ENCODE measurements at regions not wholly inside any gene's neighbourhood (a gene's known extent, or its start where the extent isn't known, plus 50 kb on each side); places are given as distances from the start of the nearest gene placed in this dataset.
"Not testable (repeated sequence)": the region's sequence is repeated elsewhere in the genome, so short reads cannot be mapped to it uniquely, and the experiment has no call there.

DNA sequence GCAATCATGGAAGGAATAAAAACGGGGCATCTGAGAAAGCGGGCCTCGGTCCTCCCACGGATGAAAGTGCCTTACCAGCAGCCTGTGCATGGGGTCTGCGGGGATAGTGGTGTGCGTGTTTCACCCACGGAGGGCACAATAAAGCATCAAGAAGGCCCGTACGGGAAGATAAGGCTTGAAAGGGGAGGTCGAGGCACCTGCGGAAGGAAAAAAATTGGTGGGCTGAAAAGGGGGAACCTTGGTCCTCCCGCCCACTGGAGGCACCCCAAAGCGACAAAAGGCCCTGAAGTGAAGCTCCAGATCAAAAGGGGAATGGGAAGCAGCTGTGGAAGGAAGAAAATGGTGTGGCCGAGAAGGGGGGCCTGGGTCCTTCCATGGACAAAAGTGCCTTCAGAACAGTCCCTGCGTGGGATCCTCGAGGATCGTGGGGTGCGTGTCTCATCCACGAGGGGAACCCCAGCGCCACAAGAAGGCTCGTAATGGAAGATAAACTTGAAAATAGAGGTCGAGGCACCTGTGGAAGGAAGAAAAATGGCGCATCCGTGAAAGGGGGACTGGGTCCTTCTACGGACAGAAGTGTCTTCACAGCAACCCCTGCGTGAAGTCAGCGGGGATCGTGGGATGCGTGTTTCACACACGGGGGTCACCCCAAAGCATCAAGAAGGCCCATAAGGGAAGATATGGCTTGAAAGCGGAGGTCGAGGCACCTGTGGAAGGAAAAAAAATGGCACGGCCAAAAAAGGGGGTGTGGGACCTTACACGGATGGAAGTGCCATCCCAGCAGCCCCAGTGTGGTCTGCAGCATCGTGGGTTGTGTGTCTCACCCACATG lies 276.9 kb downstream of the ALG10 start:
- intact Hi-C loops (cut with DNase I) = no loop called here
- DNase-seq (ENCODE audit: low spot score) = peak; percentile 58

DNA sequence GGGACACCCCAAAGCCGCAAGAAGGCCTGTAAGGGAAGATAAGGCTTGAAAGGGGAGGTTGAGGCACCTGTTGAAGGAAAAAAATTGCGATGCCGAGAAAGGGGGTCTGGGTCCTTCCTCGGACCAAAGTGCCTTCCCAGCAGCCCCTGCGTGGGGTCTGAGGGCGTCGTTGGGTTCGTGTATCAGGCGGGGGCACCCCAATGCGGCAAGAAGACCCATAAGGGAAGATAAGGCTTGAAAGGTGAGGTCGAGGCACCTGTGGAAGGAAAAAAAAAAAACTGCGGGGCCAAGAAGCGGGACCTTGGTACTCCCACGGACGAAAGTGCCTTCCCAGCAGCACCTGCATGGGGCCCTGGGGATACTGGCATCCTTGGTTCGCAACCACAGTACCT lies 277.5 kb downstream of the ALG10 start:
- intact Hi-C loops (cut with DNase I) = no loop called here

DNA sequence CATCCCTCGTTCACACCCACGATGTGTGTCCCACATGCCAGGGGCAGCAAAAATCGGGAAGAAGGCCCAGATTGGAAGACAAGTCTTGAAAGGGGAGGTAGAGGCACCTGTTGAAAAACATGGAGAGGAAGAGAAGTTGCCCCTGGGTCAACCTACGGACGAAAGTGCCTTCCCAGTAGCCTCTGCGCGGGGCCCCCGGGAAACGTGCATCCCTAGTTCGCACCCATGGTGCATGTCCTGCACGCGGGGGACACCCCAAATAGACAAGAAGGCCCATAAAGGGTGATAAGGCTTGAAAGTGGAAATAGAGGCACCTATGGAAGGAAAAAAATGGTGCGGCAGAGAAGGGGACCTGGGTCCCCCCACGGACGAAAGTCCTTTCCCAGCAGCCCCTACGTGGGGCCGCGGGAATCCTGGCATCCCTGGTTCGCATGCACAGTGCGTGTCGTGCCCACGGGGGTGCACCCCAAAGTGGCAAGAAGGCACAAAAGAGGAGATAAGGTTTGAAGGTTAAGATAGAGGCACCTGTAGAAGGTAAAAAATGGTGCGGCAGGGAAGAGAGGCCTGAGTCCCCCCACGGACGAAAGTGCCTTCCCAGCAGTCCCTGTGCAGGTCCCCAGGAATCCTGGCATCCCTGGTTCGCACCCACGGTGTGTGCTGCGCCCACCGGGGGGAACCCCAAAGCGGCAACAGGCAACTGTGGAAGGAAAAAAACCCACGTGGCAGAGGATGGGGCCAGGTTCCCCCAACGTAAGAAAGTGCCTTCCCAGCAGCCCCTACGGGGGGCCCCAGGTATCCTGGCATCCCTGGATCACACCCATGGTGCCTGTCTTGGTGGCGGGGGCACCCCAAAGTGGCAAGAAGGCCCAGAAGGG lies 278.3 kb downstream of the ALG10 start:
- peak; percentile 38 for DNase-seq (ENCODE audit: low spot score)

More for the DNA sequence above, 277.5 kb downstream of the ALG10 start:
- peak; percentile 51 for DNase-seq (ENCODE audit: low spot score)

DNA sequence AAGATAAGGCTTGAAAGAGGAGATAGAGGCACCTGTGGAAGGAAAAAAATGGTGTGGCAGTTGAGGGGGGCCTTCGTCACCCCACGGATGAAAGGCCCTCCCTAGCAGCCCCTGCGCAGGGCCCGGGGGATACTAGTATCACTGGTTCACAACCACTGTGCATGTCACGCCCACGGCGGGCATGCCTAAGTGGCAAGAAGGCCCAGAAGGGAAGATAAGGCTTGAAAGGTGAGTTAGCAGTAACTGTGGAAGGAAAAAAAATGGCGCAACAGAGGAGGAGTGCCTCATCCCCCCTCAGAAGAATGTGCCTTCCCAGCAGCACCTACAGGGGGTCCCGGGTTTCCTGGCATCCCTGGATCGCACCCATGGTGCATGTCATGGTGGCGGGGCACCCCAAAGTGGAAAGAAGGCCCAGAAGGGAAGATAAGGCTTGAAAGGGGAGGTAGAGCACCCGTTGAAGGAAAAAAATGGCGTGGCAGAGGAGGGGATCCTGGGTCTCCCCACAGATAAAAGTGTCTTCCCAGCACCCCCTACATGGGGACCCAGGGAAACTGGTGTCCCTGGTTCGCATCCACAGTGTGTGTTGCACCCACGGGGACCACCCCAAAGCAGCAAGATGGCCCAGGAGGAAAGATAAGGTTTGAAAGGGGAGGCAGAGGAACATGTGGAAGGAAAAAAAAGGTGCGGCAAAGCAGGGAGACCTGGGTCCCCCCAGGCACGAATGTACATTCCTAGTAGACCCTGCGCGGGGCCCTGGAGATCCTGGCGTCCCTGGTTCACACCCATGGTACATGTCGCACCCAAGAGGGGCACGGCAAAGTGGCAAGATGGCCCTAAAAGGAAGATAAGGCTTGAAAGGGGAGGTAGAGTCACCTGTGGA lies 279.2 kb downstream of the ALG10 start:
- DNase-seq (ENCODE audit: low spot score) = peak; percentile 72
- intact Hi-C loops (cut with DNase I) = no loop called here

More for the DNA sequence above, 278.3 kb downstream of the ALG10 start:
- intact Hi-C loops (cut with DNase I) = no loop called here

DNA sequence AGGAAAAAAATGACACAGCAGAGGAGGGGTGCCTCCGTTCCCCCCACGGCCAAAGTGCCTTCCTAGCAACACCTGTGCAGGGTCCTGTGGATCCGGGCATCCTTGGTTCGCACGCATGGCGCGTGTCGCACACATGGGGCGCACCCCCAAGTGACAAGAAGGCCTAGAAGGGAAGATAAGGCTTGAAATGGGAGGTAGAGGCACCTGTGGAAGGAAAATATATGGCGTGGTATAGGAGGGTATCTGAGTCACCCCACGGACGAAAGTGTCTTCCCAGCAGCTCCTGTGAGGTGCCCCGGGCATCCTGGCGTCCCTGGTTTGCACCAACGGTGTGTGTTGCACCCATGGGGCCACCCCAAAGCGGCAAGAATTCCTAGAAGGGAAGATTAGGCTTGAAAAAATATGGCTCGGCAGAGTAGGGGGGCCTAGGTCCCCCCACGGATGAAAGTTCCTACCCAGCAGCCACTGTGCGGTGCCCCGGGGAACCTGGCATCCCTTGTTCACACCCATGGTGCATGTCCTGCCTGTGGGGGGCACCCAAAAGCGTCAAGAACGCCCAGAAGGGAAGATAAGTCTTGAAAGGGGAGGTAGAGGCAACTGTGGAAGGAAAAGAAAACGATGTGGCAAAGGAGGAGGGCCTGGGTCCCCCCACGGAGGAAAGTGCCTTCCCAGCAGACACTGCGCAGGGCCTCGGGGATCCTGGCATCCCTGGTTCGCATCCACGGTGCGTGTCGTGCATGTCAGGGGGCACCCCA lies 280.0 kb downstream of the ALG10 start:
- intact Hi-C loops (cut with DNase I) = no loop called here
- peak; percentile 42 for DNase-seq (ENCODE audit: low spot score)

DNA sequence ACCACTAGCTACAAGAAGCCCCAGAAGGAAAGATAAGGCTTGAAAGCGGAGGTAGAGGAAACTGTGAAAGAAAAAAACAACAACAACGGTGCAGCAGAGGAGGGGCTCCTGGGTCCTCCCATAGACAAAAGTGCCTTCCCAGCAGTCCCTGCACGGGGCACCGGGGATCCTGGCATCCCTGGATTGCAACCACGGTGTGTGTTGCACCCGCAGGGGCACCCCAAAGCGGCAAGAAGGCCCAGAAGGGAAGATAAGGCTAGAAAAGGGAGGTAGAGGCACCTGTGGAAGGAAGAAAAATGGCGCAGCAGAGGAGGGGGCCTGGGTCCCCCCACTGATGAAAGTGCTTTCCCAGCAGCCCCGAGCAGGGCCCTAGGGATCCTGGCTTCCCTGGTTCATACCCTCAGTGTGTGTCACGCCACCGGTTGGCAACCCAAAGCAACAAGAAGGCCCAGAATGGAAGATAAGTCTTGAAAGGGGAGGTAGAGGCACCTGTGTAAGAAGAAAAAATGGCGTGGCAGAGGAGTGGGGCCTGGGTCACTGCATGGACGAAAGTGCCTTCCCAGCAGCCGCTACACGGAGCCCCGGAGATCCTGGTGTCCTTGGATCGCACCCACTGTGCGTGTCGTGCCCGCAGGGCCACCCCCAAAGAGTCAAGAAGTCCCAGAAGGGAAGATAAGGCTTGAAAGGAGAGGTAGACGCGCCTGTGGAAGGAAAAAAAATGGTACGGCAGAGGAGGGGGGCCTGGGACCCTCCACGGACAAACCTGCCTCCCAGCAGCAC lies 281.0 kb downstream of the ALG10 start:
- peak; percentile 53 for DNase-seq (ENCODE audit: low spot score)
- intact Hi-C loops (cut with DNase I) = loop anchor here in 1 of 2 donors (1.0 kb wide), 1 partner anchor 24 kb away; no protein-coding TSS in a partner anchor

DNA sequence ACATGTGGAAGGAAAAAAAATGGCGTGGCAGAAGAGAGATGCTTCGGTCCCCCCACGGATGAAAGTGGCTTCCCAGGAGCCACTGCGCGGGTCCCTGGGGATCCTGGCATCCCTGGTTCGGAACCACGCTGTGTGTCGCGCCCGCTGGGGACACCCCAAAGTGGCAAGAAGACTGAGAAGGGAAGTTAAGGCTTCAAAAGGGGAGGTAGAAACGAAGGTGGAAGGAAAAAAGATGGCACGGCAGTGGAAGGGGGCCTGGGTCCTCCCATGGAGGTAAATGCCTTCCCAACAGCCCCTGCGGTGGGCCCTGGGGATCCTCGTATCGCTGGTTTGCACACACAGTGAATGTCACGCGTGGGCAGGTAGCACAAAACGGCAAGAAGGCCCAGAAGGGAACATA lies 281.7 kb downstream of the ALG10 start:
- peak; percentile 59 for DNase-seq (ENCODE audit: low spot score)
- intact Hi-C loops (cut with DNase I) = no loop called here

DNA sequence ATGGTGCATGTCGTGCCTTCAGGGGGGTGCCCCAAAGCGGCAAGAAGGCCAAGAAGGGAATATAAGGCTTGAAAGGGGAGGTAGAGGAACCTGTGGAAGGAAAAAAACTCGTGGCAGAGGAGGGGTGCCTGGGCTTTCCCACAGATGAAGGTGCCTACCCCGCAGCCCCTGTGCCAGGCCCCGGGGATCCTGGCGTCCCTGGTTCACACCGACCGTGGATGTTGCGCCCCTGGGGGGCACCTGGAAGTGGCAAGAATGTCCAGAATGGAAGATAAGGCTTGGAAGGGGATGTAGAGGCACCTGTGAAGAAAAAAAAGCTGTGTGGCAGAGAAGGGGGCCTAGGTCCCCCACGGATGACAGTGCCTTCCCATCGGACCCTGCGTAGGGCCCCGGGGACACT lies 282.2 kb downstream of the ALG10 start:
- DNase-seq (ENCODE audit: low spot score) = no peak
- intact Hi-C loops (cut with DNase I) = no loop called here

DNA sequence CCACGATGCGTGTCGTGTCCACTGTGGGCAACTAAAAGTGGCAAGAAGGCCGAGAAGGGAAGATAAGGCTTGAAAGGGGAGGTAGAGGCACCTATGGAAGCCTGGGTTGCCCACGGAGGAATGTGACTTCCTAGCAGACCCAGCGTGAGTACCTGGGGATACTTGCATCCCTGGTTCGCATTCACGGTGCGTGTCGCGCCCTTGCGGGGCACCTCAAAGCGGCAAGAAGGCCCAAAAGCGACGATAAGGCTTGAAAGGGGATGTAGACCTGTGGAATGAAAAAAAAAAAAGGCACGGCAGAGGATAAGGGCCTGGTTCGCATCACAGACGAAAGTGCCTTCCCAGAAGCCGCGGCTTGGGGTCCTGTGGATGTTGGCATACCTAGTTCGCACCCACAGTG lies 282.9 kb downstream of the ALG10 start:
- intact Hi-C loops (cut with DNase I) = loop anchor here in 1 of 2 donors (5.0 kb wide), 1 partner anchor 52 kb away; no protein-coding TSS in a partner anchor
- peak; percentile 66 for DNase-seq (ENCODE audit: low spot score)

DNA sequence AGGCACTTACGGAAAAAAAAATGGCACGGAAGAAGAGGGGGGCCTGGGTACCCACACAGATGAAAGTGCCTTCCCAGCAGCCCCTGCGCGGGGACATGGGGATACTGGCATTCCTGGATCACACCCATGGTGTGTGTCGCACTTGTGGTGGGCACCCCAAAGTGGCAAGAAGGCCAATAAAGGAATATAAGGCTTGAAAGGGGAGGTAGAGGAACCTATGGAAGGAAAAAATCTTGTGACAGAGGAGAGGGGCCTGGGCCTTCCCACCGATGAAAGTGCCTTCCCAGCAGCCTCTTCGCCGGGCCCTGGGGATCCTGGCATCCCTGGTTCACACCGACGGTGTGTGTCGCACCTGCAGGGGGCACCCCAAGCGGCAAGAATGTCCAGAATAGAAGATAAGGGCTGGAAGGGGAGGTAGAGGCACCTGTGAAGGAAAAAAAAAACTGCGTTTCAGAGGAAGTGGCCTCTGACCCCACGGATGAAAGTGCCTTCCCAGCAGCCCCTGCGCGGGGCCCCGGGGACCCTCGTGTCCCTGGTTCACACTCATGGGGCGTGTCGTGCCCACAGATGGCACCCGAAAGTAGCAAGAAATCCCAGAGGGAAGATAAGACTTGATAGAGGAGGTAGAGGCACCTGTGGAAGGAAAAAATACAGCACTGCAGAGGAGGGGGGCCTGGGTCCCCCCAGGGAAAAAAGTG lies 284.0 kb downstream of the ALG10 start:
- no peak for DNase-seq (ENCODE audit: low spot score)
- intact Hi-C loops (cut with DNase I) = loop anchor here in 1 of 2 donors (5.0 kb wide), 1 partner anchor 51 kb away; no protein-coding TSS in a partner anchor

DNA sequence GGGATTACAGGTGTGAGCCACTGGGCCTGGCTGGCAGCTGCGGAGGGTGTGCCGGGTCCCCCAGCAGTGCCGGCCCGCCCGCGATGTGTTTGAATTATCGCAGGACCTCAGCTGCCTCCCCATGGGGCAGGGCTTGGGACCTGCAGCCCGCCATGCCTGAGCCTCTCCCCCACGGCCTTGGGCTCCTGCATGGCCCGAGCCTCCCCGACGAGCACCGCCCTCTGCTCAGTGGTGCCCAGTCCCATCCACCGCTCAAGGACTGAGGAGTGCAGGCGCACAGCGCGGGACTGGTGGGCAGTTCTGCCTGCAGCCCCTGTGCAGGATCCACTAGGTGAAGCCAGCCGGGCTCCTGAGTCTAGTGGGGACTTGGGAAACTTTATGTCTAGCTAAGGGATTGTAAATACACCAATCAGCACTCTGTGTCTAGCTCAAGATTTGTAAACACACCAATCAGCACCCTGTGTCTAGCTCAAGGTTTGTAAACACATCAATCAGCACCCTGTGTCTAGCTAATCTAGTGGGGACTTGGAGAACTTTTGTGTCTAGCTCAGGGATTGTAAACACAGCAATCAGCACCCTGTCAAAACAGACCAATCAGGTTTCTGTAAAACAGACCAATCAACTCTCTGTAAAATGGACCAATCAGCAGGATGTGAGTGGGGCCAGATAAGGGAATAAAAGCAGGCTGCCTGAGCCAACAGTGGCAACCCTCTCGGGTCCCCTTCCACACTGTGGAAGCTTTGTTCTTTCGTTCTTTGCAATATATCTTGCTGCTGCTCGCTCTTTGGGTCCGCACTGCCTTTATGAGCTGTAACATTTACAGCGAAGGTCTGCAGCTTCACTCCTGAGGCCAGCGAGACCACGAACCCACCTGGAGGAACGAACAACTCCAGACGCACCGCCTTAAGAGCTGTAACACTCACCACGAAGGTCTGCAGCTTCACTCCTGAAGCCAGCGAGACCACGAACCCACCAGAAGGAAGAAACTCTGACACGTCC lies 287.8 kb downstream of the ALG10 start:
- intact Hi-C loops (cut with DNase I) = loop anchor here in 1 of 2 donors (5.0 kb wide), 1 partner anchor 47 kb away; no protein-coding TSS in a partner anchor
- not testable (repeated sequence) for DNase-seq (ENCODE audit: low spot score)

DNA sequence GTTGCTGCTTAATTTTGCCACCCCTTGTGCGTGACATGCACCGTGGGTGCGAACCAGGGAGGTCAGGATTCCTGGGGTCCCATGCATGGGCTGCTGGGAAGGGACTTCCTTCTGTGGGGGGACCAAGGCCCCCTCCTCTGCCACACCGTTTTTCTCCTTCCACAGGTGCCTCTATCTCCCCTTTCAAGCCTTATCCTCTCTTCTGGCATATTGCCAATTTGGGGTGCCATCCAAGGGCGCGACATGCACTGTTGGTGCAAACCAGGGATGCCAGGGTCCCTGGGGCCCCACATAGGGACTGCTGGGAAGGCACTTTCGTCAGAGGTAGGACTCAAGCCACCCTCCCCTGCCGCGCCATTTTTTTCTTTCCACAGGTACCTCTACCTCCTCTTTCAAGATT lies 289.0 kb downstream of the ALG10 start:
- intact Hi-C loops (cut with DNase I) = no loop called here
- no peak for DNase-seq (ENCODE audit: low spot score)

DNA sequence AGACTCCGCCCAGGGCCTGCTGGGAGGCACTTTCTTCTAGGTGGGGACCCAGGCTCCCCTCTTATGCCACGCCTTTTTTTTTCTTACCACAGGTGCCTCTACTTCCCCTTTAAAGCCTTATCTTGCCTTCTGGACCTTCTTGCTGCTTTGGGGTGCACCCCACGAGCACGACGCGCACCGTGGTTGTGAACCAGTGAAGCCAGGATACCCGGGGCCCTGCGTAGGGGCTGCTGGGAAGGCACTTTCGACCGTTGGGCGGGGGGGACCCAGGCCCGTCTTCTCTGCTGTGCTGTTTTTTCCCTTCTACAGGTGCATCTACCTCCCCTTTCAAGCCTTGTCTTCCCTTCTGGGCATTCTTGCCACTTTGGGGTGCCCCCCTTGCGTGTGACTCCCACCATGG lies 305.4 kb downstream of the ALG10 start:
- intact Hi-C loops (cut with DNase I) = no loop called here
- no peak for DNase-seq (ENCODE audit: low spot score)

DNA sequence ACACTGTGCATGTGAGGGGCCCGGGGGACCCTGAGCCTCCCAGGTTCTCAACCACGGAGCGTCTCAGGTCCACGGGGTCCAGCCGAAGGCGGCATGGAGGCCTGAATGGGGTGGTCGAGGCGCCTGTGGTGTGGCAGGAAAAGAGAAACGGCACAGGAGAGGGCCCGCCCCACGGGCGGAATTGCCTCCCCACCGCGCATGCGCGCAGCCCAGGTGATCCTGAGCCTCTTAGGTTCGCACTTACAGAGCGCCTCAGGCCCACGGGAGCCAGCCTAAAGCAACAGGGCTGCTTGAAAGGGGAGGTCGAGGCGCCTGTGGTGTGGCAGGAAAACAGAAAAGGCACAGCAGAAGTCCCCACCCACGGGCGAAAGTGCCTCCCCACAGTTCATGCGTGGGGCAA lies 311.0 kb downstream of the ALG10 start:
- no peak for DNase-seq (ENCODE audit: low spot score)
- intact Hi-C loops (cut with DNase I) = no loop called here

DNA sequence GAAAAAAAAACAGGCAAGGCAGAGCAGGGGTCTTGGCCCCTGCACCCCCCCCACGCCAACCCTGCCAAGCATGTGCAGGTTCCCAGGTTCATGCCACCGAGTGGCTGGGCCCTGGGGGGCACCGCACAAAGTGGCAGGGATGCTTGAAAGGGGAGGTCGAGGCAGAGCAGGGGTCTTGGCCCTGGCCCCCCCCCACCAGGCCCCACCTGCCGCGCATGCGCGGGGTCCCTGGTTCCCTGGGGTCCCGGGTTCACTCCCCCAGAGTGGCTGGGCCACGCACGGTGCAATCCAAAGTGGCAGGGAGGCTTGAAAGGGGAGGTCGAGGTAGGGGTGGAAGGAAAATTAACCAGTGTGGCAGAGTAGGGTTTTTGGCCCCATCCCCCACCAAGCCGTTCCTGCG lies 312.2 kb downstream of the ALG10 start:
- no peak for DNase-seq (ENCODE audit: low spot score)
- intact Hi-C loops (cut with DNase I) = no loop called here
